Epithelial cell of proximal tubule (primary cell): ENCODE measurements at regions not wholly inside any gene's neighbourhood (a gene's known extent, or its start where the extent isn't known, plus 50 kb on each side); places are given as distances from the start of the nearest gene placed in this dataset.

ENCODE experiments used
- DNase-seq: peaks from one replicate; pipeline ENCODE4 v3.0.0-alpha.2; 2011; ENCODE audit warnings: low read depth
- H3K4me3 ChIP-seq: 2 replicates; pipeline ENCODE4 v1.5.1; 2011; ENCODE audit warnings: low read depth, mild to moderate bottlenecking, low read length
- TF ChIP-seq, protein P1 (sequence below): conservative IDR thresholded peaks from 2 replicates; pipeline ENCODE4 v1.5.1; 2012; ENCODE audit warnings: low read depth, mild to moderate bottlenecking, low read length

- TF ChIP-seq, protein P1, sequence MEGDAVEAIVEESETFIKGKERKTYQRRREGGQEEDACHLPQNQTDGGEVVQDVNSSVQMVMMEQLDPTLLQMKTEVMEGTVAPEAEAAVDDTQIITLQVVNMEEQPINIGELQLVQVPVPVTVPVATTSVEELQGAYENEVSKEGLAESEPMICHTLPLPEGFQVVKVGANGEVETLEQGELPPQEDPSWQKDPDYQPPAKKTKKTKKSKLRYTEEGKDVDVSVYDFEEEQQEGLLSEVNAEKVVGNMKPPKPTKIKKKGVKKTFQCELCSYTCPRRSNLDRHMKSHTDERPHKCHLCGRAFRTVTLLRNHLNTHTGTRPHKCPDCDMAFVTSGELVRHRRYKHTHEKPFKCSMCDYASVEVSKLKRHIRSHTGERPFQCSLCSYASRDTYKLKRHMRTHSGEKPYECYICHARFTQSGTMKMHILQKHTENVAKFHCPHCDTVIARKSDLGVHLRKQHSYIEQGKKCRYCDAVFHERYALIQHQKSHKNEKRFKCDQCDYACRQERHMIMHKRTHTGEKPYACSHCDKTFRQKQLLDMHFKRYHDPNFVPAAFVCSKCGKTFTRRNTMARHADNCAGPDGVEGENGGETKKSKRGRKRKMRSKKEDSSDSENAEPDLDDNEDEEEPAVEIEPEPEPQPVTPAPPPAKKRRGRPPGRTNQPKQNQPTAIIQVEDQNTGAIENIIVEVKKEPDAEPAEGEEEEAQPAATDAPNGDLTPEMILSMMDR: no peak
- H3K4me3 ChIP-seq: no peak overlapping the region
- no peak for DNase-seq
Measured at GRCh38 chr4:78667325-78667724, 108.8 kb upstream of the BMP2K start.

- TF ChIP-seq, protein P1: no peak
- no peak for DNase-seq
- no peak overlapping the region for H3K4me3 ChIP-seq
Measured at GRCh38 chr4:78667764-78668163, 108.4 kb upstream of the BMP2K start.

- no peak for DNase-seq
- no peak overlapping the region for H3K4me3 ChIP-seq
- TF ChIP-seq, protein P1: peak; percentile 23
Measured at GRCh38 chr4:78669453-78669852, 106.7 kb upstream of the BMP2K start.

GRCh38 chr4:78671903-78672815 is 104.0 kb upstream of the BMP2K start:
- no peak overlapping the region for H3K4me3 ChIP-seq
- no peak for DNase-seq
- TF ChIP-seq, protein P1: no peak

DNA sequence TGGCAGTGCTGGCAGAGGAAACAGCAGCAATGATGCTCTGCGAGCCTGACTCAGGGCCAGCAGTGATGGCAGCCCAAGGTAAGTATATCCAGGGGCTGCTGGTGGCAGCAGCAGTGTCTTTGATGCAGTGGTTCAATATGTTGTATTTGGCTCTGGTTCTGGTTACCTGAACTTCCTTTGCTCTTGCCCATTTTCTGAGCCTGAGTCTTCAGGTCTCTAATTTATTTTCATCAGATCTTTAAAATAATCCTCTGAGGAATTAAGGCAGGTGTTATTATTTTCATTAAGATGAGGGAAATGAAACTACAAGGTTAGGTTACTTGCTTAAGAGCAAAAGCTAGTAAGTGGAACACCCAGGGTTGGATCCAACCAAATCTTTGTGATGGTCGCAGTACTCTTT is 102.8 kb upstream of the BMP2K start:
- TF ChIP-seq, protein P1: no peak
- no peak for DNase-seq
- no peak overlapping the region for H3K4me3 ChIP-seq

DNA sequence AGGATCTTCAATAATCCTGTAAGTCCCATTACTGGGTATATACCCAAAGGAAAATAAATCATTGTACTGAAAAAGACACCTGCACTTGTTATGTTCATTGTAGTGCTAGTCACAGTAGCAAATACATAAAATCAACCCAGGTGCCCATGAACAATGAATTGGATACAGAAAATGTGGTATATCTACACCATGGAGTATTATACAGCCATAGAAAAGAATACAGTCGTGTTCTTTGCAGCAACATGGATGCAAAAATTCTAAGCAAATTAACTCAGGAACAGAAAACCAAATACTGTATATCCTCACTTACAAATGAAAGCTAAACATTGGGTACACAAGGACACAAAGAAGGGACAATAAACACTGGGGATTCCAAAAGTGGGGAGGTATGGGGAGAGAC is 100.8 kb upstream of the BMP2K start:
- no peak for DNase-seq
- no peak overlapping the region for H3K4me3 ChIP-seq
- TF ChIP-seq, protein P1: no peak

- no peak for DNase-seq
- H3K4me3 ChIP-seq: no peak overlapping the region
- TF ChIP-seq, protein P1: no peak
Measured at GRCh38 chr4:78682070-78682469, 94.1 kb upstream of the BMP2K start.
